GM23338 (cell line): ENCODE measurements at regions not wholly inside any gene's neighbourhood (a gene's known extent, or its start where the extent isn't known, plus 50 kb on each side); places are given as distances from the start of the nearest gene placed in this dataset.

Experiments used
- ATAC-seq: fragments of 200-7000 bp; cut with Tn5 transposase; 3 replicates; pipeline ENCODE4 v1.9.1; 2020
- DNase-seq: peaks from one replicate; pipeline ENCODE4 v3.0.0-alpha.2; 2015; ENCODE audit warnings: low spot score
- H2AFZ ChIP-seq: fragments of 200-600 bp; sonication (generic); 2 replicates; pipeline ENCODE4 v1.8.0; 2016; ENCODE audit warnings: antibody characterized with exemption, mild to moderate bottlenecking, moderate library complexity
- H3F3A ChIP-seq: fragments of 200-600 bp; sonication (generic); replicated peaks from 2 replicates; pipeline ENCODE4 v1.8.0; 2017; ENCODE audit warnings: antibody characterized with exemption, mixed run types, low read depth
- H3K27ac ChIP-seq: fragments of 200-600 bp; sonication (generic); 2 replicates; pipeline ENCODE4 v1.6.1; 2016; ENCODE audit warnings: low read depth
- H3K27me3 ChIP-seq: fragments of 200-600 bp; sonication (generic); 2 replicates; pipeline ENCODE4 v1.8.0; 2016; ENCODE audit warnings: mild to moderate bottlenecking, mixed run types, moderate library complexity; ENCODE audit not compliant: insufficient read depth
- H3K36me3 ChIP-seq: fragments of 200-600 bp; sonication (generic); 2 replicates; pipeline ENCODE4 v1.8.0; 2016; ENCODE audit warnings: mild to moderate bottlenecking; ENCODE audit not compliant: insufficient read depth
- H3K4me1 ChIP-seq: fragments of 200-600 bp; sonication (generic); 2 replicates; pipeline ENCODE4 v1.8.0; 2016; ENCODE audit warnings: mild to moderate bottlenecking, moderate library complexity; ENCODE audit not compliant: insufficient read depth
- H3K4me2 ChIP-seq: fragments of 200-600 bp; sonication (generic); 2 replicates; pipeline ENCODE4 v1.7.1; 2017; ENCODE audit warnings: mixed run types
- H3K4me3 ChIP-seq: fragments of 200-600 bp; sonication (generic); 2 replicates; pipeline ENCODE4 v1.6.1; 2016; ENCODE audit warnings: mixed run types
- H3K79me2 ChIP-seq: fragments of 200-600 bp; sonication (generic); replicated peaks from 2 replicates; pipeline ENCODE4 v1.8.0; 2017; ENCODE audit warnings: mild to moderate bottlenecking; ENCODE audit not compliant: insufficient read depth
- H3K9me2 ChIP-seq: fragments of 200-600 bp; sonication (generic); 2 replicates; pipeline ENCODE4 v1.8.0; 2017; ENCODE audit not compliant: insufficient read depth
- H4K20me1 ChIP-seq: fragments of 200-600 bp; sonication (generic); replicated peaks from 2 replicates; pipeline ENCODE4 v1.8.0; 2017; ENCODE audit warnings: mild to moderate bottlenecking; ENCODE audit not compliant: insufficient read depth
- H3K27ac Mint-ChIP-seq: 2 replicates; pipeline ENCODE4 v1.8.0; 2020; ENCODE audit warnings: inconsistent platforms, mild to moderate bottlenecking, moderate library complexity, mixed read lengths
- H3K27me3 Mint-ChIP-seq: 3 replicates; pipeline ENCODE4 v1.8.0; 2022; ENCODE audit warnings: low read depth, mild to moderate bottlenecking, moderate library complexity, mixed read lengths, inconsistent platforms; ENCODE audit not compliant: insufficient read depth, poor library complexity
- H3K36me3 Mint-ChIP-seq: 3 replicates; pipeline ENCODE4 v1.8.0; 2021; ENCODE audit warnings: low read depth, mild to moderate bottlenecking, inconsistent platforms, moderate library complexity, mixed read lengths
- H3K4me1 Mint-ChIP-seq: 3 replicates; pipeline ENCODE4 v1.8.0; 2020; ENCODE audit warnings: mild to moderate bottlenecking, inconsistent platforms, mixed read lengths
- H3K4me3 Mint-ChIP-seq: 3 replicates; pipeline ENCODE4 v1.8.0; 2021; ENCODE audit warnings: moderate library complexity, mild to moderate bottlenecking, inconsistent platforms, mixed read lengths
- H3K9me3 Mint-ChIP-seq: 3 replicates; pipeline ENCODE4 v1.8.0; 2020; ENCODE audit warnings: moderate library complexity, mild to moderate bottlenecking, inconsistent platforms, mixed read lengths
- CREB1 ChIP-seq: fragments of 250-450 bp; sonication (Bioruptor Pico); IDR thresholded peaks from 2 replicates; pipeline ENCODE4 v1.5.0; 2020; ENCODE audit warnings: low read depth, mild to moderate bottlenecking, moderate library complexity
- CTCF ChIP-seq, 2 experiments: fragments of 200-600 bp in 1 of 2; sonication (generic) in 1 of 2; conservative IDR thresholded peaks; 2 replicates each; pipeline versions ENCODE4 v1.5.1 to v1.6.1; 2016 to 2017; ENCODE audit warnings: antibody characterized with exemption in 2 of 2, low read depth in 2 of 2, mild to moderate bottlenecking in 2 of 2, moderate library complexity in 1 of 2
- ETS1 ChIP-seq: IDR thresholded peaks from 2 replicates; pipeline ENCODE4 v1.6.1; 2016; ENCODE audit warnings: antibody characterized with exemption
- JUNB ChIP-seq: IDR thresholded peaks from one replicate; pipeline ENCODE4 v1.6.1; 2016; ENCODE audit warnings: antibody characterized with exemption; ENCODE audit not compliant: unreplicated experiment
- NANOG ChIP-seq: IDR thresholded peaks from 2 replicates; pipeline ENCODE4 v1.6.1; 2016; ENCODE audit warnings: antibody characterized with exemption, borderline replicate concordance
- REST ChIP-seq: IDR thresholded peaks from one replicate; pipeline ENCODE4 v1.6.1; 2018; ENCODE audit warnings: antibody characterized with exemption; ENCODE audit not compliant: unreplicated experiment
- STAT1 ChIP-seq: IDR thresholded peaks from one replicate; pipeline ENCODE4 v1.6.1; 2016; ENCODE audit warnings: antibody characterized with exemption; ENCODE audit not compliant: unreplicated experiment
- ZNF114 ChIP-seq: fragments of 250-450 bp; sonication (Bioruptor Pico); IDR thresholded peaks from 2 replicates; pipeline ENCODE4 v1.5.0; 2020; ENCODE audit warnings: mild to moderate bottlenecking, moderate library complexity
- ZNF331 ChIP-seq: fragments of 250-450 bp; sonication (Bioruptor Pico); IDR thresholded peaks from 2 replicates; pipeline ENCODE4 v1.5.0; 2020; ENCODE audit warnings: low read depth, mild to moderate bottlenecking, moderate library complexity
- ZNF462 ChIP-seq: fragments of 250-450 bp; sonication (Bioruptor Pico); IDR thresholded peaks from 2 replicates; pipeline ENCODE4 v1.5.0; 2020; ENCODE audit warnings: mild to moderate bottlenecking, moderate library complexity

- TF ChIP-seq ZNF462 (CRISPR knock-in tag) = no peak
- TF ChIP-seq JUNB = no peak
- no peak for TF ChIP-seq ZNF331 (CRISPR knock-in tag)
- no peak for TF ChIP-seq ETS1
- TF ChIP-seq STAT1 = no peak
Measured at GRCh38 chr4:174086829-174087799, 196.4 kb downstream of the FBXO8 start (continued).

- DNase-seq = no peak
- Histone ChIP-seq H4K20me1 (no peaks in the 10 kb centered on the region), H3K9me2 (no peaks in the 10 kb centered on the region), H3K36me3 (no peaks in the 10 kb centered on the region), H3K27ac (no peak overlapping the region), H3F3A (no peaks in the 10 kb centered on the region), H2AFZ (no peak overlapping the region), H3K4me2 (no peak overlapping the region), H3K4me1 (no peaks in the 10 kb centered on the region), H3K4me3 (no peak overlapping the region), H3K79me2 (no peaks in the 10 kb centered on the region), H3K27me3 (no peaks in the 10 kb centered on the region)
- no peak overlapping the region for H3K27ac Mint-ChIP-seq
- no peak for ATAC-seq
- H3K9me3 Mint-ChIP-seq = no peaks in the 10 kb centered on the region
- no peak overlapping the region for H3K4me3 Mint-ChIP-seq
- no peaks in the 10 kb centered on the region for H3K4me1 Mint-ChIP-seq
- H3K36me3 Mint-ChIP-seq = no peaks in the 10 kb centered on the region
- TF ChIP-seq CTCF (conservative IDR thresholded peaks at IDR 0.05; ENCODE audit: low read depth in 2 of 2) = no peak
- no peak for TF ChIP-seq REST
- TF ChIP-seq CREB1 (CRISPR knock-in tag) = no peak
- TF ChIP-seq NANOG = no peak
- TF ChIP-seq ZNF114 = no peak
- no peak for TF ChIP-seq ZNF331 (CRISPR knock-in tag)
- H3K27me3 Mint-ChIP-seq = no peaks in the 10 kb centered on the region
Measured at GRCh38 chr4:174084981-174085380, 198.5 kb downstream of the FBXO8 start.
